Ascending aorta (tissue), 2 donors: ENCODE measurements at regions not wholly inside any gene's neighbourhood (a gene's known extent, or its start where the extent isn't known, plus 50 kb on each side); places are given as distances from the start of the nearest gene placed in this dataset.

Experiments
- DNase-seq, 2 donors: peaks; one replicate each; pipeline ENCODE4 v3.0.0-alpha.2; 2019; ENCODE audit warnings: low spot score in 2 of 2
- H3K27ac ChIP-seq, 2 donors: fragments of 200-600 bp; sonication (generic); one replicate each; pipeline ENCODE4 v1.5.1; 2016 to 2017; ENCODE audit warnings: mild to moderate bottlenecking in 1 of 2
- H3K27me3 ChIP-seq: fragments of 200-600 bp; sonication (generic); one replicate; pipeline ENCODE4 v1.5.1; 2017
- H3K36me3 ChIP-seq, 2 donors: fragments of 200-600 bp; sonication (generic); one replicate each; pipeline ENCODE4 v1.5.1; 2016
- H3K4me1 ChIP-seq, 2 donors: fragments of 200-600 bp; sonication (generic); one replicate each; pipeline ENCODE4 v1.5.1; 2016 to 2017; ENCODE audit warnings: mild to moderate bottlenecking in 1 of 2
- H3K4me3 ChIP-seq, 2 donors: fragments of 200-600 bp; sonication (generic); one replicate each; pipeline ENCODE4 v1.5.1; 2016 to 2017; ENCODE audit warnings: mild to moderate bottlenecking in 1 of 2
- H3K9me3 ChIP-seq, 2 donors: fragments of 200-600 bp; sonication (generic); one replicate each; pipeline ENCODE4 v1.5.1; 2016
- intact Hi-C: fragments of 100-400 bp; cut with DNase I; formaldehyde crosslinking; loops from one replicate; pipeline ENCODE4 v1.15.1; 2023
- TF ChIP-seq, protein P1 (sequence below), 3 experiments: fragments of 200-600 bp in 2 of 3; fragments of 450-650 bp in 1 of 3; sonication (generic) in 2 of 3; IDR thresholded peaks; one replicate each; pipeline ENCODE4 v1.5.1; 2016 to 2019; ENCODE audit warnings: antibody characterized with exemption in 3 of 3, mild to moderate bottlenecking in 1 of 3, moderate library complexity in 1 of 3

DNA sequence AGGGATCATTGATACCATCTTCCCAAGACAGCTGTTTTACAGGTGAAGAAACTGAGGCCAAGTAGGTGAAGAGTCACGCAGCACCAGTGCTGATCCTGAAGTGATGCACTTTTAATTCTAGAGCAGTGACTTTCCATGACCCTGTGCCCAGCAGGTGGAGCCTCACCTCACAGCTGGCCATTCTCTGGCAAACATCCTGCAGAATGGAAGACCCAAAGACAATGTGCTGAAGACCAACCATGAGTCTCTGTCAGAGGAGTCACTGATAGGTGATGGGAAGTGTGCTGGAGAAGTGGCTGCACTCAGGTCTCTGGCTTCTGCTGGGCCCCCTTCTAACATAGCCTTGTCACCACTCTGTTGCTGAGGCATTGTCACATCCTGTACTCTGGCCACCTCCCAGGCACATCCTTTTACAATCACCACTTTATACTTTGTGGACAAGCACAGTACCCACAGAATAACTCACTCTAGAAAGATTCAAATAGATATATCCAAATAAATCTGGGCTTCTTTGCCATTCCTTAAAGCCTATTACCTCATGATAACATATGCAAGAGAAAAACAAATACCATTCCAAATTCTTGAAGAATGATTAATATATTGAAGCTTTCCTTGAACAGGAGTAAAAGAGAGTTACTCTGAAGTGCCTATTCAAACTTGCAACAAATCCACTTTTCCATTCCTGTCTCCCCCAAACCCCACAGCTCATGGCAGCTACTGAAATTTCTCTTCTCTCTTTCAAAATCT lies 64.1 kb upstream of the SCOC start:
- no peak for DNase-seq
- H3K36me3 ChIP-seq = no peaks in the 10 kb centered on the region
- TF ChIP-seq, protein P1, sequence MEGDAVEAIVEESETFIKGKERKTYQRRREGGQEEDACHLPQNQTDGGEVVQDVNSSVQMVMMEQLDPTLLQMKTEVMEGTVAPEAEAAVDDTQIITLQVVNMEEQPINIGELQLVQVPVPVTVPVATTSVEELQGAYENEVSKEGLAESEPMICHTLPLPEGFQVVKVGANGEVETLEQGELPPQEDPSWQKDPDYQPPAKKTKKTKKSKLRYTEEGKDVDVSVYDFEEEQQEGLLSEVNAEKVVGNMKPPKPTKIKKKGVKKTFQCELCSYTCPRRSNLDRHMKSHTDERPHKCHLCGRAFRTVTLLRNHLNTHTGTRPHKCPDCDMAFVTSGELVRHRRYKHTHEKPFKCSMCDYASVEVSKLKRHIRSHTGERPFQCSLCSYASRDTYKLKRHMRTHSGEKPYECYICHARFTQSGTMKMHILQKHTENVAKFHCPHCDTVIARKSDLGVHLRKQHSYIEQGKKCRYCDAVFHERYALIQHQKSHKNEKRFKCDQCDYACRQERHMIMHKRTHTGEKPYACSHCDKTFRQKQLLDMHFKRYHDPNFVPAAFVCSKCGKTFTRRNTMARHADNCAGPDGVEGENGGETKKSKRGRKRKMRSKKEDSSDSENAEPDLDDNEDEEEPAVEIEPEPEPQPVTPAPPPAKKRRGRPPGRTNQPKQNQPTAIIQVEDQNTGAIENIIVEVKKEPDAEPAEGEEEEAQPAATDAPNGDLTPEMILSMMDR (IDR thresholded peaks at IDR 0.05) = no peak
- H3K9me3 ChIP-seq = no peaks in the 10 kb centered on the region
- H3K27me3 ChIP-seq = no peaks in the 10 kb centered on the region
- peak overlapping the region; percentile 67 for H3K27ac ChIP-seq
- intact Hi-C loops = loop anchor here (5.0 kb wide), 2 partner anchors 297 to 577 kb away; no protein-coding TSS in a partner anchor
- H3K4me1 ChIP-seq = peaks cover 3 to 13% of the 10 kb centered on the region in 2 donors
- no peak overlapping the region for H3K4me3 ChIP-seq

DNA sequence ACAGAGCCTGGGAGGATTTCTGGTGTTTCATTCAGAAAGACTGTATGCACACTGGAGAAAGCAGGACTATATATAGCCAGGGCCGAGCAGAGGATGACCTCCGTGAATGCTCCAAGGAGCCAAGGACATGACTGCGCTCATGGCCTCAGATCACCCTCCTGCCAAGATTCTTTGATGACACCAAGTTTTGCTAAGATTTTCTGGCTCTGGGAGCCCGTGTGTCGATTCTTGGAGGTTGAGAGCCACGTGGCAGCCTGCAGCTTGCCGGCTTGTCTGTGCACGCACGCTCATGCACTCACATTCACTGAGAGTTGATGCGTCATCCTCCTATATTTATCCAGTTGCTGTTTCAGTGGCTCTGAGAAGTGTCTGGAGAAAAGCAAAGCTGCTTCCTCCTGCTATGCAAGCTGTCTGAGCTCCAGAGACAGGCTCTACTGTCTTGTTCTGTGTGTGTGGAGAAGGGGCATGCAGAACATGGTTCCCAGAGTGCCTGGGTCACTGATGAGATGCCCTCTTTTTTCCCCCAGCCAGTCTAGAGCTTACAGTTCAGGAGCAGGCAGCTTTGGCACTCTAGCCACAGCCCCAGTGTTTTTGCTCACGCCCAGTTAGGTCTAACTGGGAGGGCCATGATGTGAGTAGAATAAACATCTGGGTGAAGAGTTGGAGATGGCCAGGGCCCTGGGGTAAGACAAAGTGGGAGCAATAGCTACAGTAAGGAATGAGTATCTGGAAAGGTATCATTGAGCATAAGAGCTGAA lies 64.9 kb upstream of the SCOC start:
- no peaks in the 10 kb centered on the region for H3K9me3 ChIP-seq
- H3K36me3 ChIP-seq = no peaks in the 10 kb centered on the region
- peak overlapping the region; percentile 0 to 33 for H3K4me3 ChIP-seq
- no peaks in the 10 kb centered on the region for H3K27me3 ChIP-seq
- H3K27ac ChIP-seq = peak overlapping the region; percentile 67
- intact Hi-C loops = loop anchor here (5.0 kb wide), 2 partner anchors 296 to 576 kb away; no protein-coding TSS in a partner anchor
- peaks cover 3 to 13% of the 10 kb centered on the region in 2 donors for H3K4me1 ChIP-seq
- DNase-seq = peak; percentile 16 to 81
- TF ChIP-seq, protein P1 (IDR thresholded peaks at IDR 0.05) = no peak

DNA sequence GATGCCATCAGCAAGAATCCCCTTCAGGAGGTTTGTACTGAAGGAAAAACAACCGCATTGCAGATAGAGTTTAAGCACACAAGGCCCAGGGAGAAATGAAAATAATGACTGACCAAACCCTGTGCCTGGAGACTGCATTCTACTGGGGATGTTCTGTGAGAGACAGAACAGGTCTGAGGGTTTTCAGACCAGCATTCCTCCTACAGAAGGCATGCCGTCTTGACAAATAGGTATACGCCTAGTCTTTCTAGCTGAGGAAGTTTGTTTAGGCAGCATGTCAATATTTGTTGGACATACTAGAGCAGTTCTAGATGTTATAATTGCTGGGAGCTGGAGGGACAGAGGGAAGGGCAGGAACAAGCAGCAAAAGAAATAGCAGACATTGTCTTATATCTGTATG lies 68.4 kb upstream of the SCOC start:
- H3K27me3 ChIP-seq = no peaks in the 10 kb centered on the region
- H3K36me3 ChIP-seq = no peaks in the 10 kb centered on the region
- no peaks in the 10 kb centered on the region for H3K9me3 ChIP-seq
- TF ChIP-seq, protein P1 (IDR thresholded peaks at IDR 0.05) = no peak
- H3K4me3 ChIP-seq = no peak overlapping the region
- no peak for DNase-seq
- H3K4me1 ChIP-seq = peaks cover 3 to 13% of the 10 kb centered on the region in 2 donors
- H3K27ac ChIP-seq = no peak overlapping the region
- intact Hi-C loops = loop anchor here (5.0 kb wide), 2 partner anchors 293 to 573 kb away; no protein-coding TSS in a partner anchor

DNA sequence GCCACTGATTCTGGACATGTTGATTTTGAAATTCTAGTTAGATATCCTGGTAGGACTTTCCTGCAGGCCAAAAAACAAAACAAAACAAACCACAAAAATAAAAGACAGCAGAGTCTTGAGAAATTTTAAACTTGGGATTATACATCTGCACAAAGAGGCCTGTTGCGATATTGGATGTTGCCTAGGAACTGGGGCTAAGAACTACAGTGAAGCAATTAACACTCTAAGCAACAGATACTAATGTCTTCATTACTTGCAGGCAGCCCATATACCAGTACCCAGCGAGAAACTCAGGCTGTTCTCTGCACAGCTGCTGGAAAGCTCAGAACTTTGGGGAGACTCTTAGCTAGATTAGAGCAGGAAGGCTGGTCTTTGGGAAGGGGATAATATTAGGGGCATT lies 69.1 kb upstream of the SCOC start:
- Histone ChIP-seq H3K4me1 (peaks cover 2 to 10% of the 10 kb centered on the region in 2 donors), H3K27me3 (no peaks in the 10 kb centered on the region), H3K36me3 (no peaks in the 10 kb centered on the region), H3K9me3 (no peaks in the 10 kb centered on the region), H3K27ac (no peak overlapping the region), H3K4me3 (no peak overlapping the region)
- no peak for DNase-seq
- TF ChIP-seq, protein P1 (IDR thresholded peaks at IDR 0.05) = no peak
- intact Hi-C loops = no loop called here

DNA sequence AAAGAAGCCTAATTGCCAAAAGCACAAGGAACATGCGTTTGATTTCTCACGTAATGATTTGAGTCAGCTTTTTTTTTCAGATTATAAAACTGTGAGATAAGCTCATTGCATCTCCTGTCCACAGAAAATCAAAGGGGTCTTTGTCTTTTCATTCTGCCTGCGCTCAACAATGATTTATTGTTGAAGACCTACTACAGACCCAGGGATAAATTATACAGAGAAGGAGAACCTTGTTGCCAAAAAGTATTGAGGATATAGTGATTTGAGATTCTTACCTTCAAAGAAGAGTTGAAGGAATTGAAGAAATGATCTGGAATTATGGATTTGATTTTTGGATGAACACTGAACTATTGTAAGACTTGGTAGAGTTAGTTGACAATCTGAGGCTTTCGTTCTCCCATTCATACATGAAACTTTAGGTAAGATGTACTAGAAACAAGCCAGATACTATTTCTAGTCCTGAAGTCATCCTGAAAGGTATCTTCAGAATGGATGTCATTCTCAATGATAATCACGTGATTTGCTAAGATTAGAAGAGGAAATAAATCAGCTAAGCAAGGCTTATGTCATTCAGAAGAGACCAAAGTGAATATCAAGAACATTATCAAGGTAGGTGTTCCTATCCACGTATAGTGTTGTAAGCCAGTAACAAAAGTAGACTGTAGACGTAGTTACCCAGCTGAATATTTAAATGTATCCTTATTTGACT lies 71.1 kb upstream of the SCOC start:
- no peaks in the 10 kb centered on the region for H3K36me3 ChIP-seq
- no peaks in the 10 kb centered on the region for H3K4me1 ChIP-seq
- TF ChIP-seq, protein P1 (IDR thresholded peaks at IDR 0.05) = no peak
- no peaks in the 10 kb centered on the region for H3K27me3 ChIP-seq
- H3K4me3 ChIP-seq = no peak overlapping the region
- intact Hi-C loops = no loop called here
- no peaks in the 10 kb centered on the region for H3K9me3 ChIP-seq
- H3K27ac ChIP-seq = no peak overlapping the region
- DNase-seq = no peak
